HG02763 (cell line): ENCODE measurements at regions not wholly inside any gene's neighbourhood (a gene's known extent, or its start where the extent isn't known, plus 50 kb on each side); places are given as distances from the start of the nearest gene placed in this dataset.

Experiments
- ATAC-seq: cut with Tn5 transposase; IDR thresholded peaks from one replicate; pipeline ENCODE4 v1.9.1; 2021; ENCODE audit warnings: mild to moderate bottlenecking, moderate library complexity; ENCODE audit not compliant: unreplicated experiment

DNA sequence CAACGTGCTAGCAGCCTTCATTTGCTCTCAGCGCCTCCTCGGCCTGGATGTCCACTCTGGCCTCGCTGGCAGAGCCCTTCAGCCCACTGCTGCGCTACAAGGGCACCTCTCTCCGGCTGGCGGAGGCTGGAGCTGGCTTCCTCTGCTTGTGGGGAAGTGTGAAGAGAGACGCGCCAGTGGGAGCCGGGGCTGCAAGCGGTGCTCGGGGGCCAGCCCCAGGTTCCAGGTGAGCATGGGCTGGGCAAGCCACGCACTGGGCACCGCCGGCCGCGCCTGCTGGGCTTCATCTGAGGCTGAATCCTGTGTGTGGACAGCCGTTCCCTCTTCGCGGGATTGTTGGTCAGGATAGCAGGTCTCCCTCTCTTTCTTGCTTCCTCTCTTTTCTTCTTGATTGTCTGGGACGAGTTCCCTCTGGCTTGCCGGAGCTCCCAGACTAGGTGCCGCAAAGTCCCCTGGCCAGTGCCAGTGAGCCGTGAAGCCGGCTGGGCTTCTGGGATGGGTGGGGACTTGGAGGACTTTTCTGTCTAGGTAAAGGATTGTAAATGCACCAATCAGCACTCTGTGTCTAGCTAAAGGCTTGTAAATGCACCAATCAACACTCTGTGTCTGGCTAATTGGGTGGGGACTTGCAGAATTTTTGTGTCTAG is 165.0 kb downstream of the HEPH start:
- ATAC-seq: no peak

DNA sequence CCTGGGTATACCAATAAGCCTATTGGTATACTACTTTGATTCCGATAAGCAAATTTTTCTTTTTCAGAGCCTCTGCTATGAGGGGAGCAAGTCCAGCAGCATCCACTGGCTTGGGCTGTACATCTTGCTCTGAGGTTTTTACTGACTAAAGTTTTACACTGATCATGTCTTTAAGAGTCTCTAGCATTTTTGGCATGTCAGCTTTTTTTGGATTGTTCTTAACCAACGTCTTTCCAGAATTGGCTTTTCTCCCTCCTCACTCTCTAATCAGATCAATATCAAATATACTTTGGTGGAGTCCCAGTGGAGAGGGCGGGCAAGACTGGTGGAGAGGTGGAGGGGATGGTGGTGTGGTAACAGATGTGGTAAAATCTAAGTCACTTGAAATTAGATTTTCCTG is 196.8 kb downstream of the HEPH start:
- ATAC-seq: no peak

DNA sequence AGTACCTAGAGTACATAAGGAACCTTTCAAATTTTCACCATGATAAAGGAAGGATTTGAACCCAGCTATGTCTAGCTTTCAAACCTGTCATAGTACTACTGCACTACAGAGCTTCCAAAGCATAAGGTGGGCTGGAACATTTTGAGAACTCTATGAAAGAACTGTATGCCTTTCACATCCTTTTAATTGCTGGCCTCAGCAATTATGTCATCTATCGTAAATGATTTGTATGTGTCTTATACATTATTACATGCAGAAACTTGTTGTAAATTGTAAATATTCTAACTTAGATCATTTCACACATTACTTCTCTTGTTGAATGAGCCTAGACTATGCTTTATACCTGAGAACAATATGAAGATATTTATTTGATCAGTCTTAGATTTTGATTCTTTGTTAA is 220.7 kb downstream of the HEPH start:
- ATAC-seq: no peak

- ATAC-seq: no peak
Measured at GRCh38 chrX:66399273-66399672, 235.2 kb downstream of the HEPH start.

DNA sequence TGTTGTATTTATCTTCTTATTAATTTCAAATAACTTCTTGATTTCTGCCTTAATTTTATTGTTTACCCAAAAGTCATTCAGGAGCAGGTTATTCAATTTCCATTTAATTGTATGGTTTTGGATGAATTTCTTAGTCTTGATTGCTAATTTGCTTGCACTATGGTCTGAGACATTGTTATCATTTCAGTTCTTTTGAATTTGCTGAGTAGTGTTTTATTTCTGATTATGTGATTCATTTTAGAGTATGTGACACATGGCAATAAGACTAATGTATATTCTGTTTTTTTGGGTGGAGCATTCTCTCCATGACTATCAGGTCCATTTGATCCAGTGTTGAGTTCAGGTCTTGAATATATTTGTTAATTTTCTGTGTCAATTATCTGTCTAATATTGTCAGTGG is 236.7 kb downstream of the EDA2R start:
- no peak for ATAC-seq

DNA sequence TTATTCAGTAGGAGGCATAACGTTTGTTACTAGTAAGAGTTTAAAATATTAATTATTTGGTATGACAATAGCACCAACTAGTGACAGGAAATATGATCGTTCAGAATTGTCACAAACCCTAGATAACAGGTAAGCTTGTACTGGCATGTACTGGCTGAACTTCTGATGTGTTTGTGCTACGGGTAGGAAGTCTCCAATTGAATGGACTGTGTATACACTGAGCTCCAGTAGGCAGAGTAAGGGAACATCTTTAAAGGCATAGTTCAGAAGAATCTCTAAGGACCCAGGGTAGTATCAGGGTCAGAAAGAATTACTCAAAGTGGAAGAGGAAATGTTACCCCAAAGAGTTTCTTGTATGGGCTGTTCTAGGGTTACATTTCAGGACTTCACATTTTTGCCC is 230.4 kb downstream of the EDA2R start:
- ATAC-seq: peak; percentile 47

DNA sequence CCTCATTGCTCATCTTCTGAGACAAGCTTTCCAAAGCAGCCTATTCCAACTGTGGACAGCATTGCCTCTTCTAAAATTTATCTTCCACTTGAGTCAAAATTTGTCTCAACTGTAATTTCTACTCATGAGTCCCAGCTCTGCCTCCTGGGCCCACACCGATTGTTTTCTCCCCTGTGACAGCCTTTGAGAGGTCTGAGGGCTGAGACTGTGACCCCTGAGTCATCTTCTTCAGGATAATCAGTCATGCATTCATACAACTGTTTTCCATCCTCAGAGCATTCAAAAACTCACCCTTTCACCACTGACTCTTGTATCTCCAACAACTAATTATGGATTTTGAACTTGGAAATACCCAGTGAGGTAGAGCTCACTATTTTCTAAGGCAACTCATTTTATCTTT is 228.1 kb downstream of the EDA2R start:
- ATAC-seq: no peak
